ENCODE measurements at regions not wholly inside any gene's neighbourhood (a gene's known extent, or its start where the extent isn't known, plus 50 kb on each side); places are given as distances from the start of the nearest gene placed in this dataset.

DNA sequence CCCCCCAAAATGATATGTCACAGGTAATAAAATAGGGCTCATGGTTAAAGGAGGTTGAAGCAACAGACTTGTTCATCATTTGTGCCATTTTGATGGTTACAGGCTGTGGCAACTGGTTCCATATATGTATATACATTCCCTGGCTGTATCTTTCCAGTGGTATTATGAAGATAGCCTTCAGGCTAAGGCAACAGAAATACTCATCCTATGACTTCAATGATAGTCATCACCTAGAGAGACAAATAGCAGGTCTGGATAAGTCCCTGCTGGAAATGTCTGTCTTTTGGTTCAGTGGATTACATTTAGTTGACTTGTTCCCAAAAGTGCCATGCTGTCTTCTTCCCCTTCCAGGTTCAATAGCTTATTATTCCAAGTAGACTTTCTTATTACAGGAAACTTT lies 997.4 kb downstream of the FLRT2 start:
- no peak for TF ChIP-seq RAD21 (conservative IDR thresholded peaks at IDR 0.05)
- no peak for TF ChIP-seq MXI1 (conservative IDR thresholded peaks at IDR 0.05; ENCODE audit: poor library complexity, severe bottlenecking)
- no peak for TF ChIP-seq TAF1 (IDR thresholded peaks at IDR 0.05; ENCODE audit: low read depth)
- no peak for TF ChIP-seq SMC3 (conservative IDR thresholded peaks at IDR 0.05; ENCODE audit: poor library complexity)
- TF ChIP-seq, protein P1, sequence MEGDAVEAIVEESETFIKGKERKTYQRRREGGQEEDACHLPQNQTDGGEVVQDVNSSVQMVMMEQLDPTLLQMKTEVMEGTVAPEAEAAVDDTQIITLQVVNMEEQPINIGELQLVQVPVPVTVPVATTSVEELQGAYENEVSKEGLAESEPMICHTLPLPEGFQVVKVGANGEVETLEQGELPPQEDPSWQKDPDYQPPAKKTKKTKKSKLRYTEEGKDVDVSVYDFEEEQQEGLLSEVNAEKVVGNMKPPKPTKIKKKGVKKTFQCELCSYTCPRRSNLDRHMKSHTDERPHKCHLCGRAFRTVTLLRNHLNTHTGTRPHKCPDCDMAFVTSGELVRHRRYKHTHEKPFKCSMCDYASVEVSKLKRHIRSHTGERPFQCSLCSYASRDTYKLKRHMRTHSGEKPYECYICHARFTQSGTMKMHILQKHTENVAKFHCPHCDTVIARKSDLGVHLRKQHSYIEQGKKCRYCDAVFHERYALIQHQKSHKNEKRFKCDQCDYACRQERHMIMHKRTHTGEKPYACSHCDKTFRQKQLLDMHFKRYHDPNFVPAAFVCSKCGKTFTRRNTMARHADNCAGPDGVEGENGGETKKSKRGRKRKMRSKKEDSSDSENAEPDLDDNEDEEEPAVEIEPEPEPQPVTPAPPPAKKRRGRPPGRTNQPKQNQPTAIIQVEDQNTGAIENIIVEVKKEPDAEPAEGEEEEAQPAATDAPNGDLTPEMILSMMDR (IDR thresholded peaks at IDR 0.05; ENCODE audit: poor library complexity, severe bottlenecking) = no peak
- TF ChIP-seq, protein P2, sequence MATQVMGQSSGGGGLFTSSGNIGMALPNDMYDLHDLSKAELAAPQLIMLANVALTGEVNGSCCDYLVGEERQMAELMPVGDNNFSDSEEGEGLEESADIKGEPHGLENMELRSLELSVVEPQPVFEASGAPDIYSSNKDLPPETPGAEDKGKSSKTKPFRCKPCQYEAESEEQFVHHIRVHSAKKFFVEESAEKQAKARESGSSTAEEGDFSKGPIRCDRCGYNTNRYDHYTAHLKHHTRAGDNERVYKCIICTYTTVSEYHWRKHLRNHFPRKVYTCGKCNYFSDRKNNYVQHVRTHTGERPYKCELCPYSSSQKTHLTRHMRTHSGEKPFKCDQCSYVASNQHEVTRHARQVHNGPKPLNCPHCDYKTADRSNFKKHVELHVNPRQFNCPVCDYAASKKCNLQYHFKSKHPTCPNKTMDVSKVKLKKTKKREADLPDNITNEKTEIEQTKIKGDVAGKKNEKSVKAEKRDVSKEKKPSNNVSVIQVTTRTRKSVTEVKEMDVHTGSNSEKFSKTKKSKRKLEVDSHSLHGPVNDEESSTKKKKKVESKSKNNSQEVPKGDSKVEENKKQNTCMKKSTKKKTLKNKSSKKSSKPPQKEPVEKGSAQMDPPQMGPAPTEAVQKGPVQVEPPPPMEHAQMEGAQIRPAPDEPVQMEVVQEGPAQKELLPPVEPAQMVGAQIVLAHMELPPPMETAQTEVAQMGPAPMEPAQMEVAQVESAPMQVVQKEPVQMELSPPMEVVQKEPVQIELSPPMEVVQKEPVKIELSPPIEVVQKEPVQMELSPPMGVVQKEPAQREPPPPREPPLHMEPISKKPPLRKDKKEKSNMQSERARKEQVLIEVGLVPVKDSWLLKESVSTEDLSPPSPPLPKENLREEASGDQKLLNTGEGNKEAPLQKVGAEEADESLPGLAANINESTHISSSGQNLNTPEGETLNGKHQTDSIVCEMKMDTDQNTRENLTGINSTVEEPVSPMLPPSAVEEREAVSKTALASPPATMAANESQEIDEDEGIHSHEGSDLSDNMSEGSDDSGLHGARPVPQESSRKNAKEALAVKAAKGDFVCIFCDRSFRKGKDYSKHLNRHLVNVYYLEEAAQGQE (IDR thresholded peaks at IDR 0.05; ENCODE audit: borderline replicate concordance) = no peak
- no peak for TF ChIP-seq EP300 (conservative IDR thresholded peaks at IDR 0.05; ENCODE audit: poor library complexity, severe bottlenecking)
- no peak for TF ChIP-seq EZH2 (IDR thresholded peaks at IDR 0.05; ENCODE audit: borderline replicate concordance, insufficient read depth, low read length, poor library complexity, severe bottlenecking)
- no peak for TF ChIP-seq POLR2AphosphoS5 (IDR thresholded peaks at IDR 0.05)
- no peak overlapping the region for H2AFZ ChIP-seq (ENCODE audit: low read depth, low read length)
- H3K9me3 ChIP-seq (ENCODE audit: low read length) = no peaks in the 10 kb centered on the region
- H3K4me3 ChIP-seq (ENCODE audit: low read length) = no peak overlapping the region
- H4K20me1 ChIP-seq (ENCODE audit: insufficient read depth) = no peaks in the 10 kb centered on the region
- H3K9ac ChIP-seq (ENCODE audit: low read length) = no peak overlapping the region
- H3K27ac ChIP-seq (ENCODE audit: low read length) = no peak overlapping the region
- H3K9me2 ChIP-seq (ENCODE audit: insufficient read depth, low read length) = no peaks in the 10 kb centered on the region
- H3F3A ChIP-seq (ENCODE audit: insufficient read depth, low read length, poor library complexity, severe bottlenecking) = no peaks in the 10 kb centered on the region
- no peaks in the 10 kb centered on the region for H3K79me2 ChIP-seq (replicated peaks; ENCODE audit: insufficient read depth, low read length)
- no peak overlapping the region for H3K4me2 ChIP-seq (ENCODE audit: low read length)
- H3K27me3 ChIP-seq (ENCODE audit: insufficient read depth, low read depth, low read length) = no peaks in the 10 kb centered on the region
- H3K36me3 ChIP-seq (ENCODE audit: insufficient read depth, low read length) = no peaks in the 10 kb centered on the region

DNA sequence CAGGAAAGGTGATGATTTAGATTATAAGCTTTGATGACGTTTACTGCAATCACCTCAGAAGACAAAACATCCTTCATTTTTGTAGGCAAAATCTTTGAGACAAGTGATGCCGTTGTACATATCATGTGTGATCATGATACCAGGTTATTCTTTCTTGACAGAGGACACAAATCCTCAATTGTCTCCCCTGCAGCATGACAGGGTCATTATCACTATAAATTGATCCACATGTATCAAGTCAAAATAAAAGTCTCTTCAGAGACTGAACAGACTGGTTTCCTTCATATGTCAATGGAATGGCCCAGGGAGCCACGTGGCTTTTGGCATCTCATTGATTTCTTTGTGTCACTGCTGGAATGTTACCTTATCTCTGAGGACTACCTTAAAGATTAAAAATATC lies 995.7 kb downstream of the FLRT2 start:
- H4K20me1 ChIP-seq (ENCODE audit: insufficient read depth) = no peaks in the 10 kb centered on the region
- no peaks in the 10 kb centered on the region for H3K9me3 ChIP-seq (ENCODE audit: low read length)
- no peaks in the 10 kb centered on the region for H3F3A ChIP-seq (ENCODE audit: insufficient read depth, low read length, poor library complexity, severe bottlenecking)
- no peak overlapping the region for H3K9ac ChIP-seq (ENCODE audit: low read length)
- H2AFZ ChIP-seq (ENCODE audit: low read depth, low read length) = no peak overlapping the region
- H3K9me2 ChIP-seq (ENCODE audit: insufficient read depth, low read length) = no peaks in the 10 kb centered on the region
- H3K4me2 ChIP-seq (ENCODE audit: low read length) = no peak overlapping the region
- H3K4me3 ChIP-seq (ENCODE audit: low read length) = no peak overlapping the region
- no peaks in the 10 kb centered on the region for H3K36me3 ChIP-seq (ENCODE audit: insufficient read depth, low read length)
- no peak overlapping the region for H3K27ac ChIP-seq (ENCODE audit: low read length)
- H3K27me3 ChIP-seq (ENCODE audit: insufficient read depth, low read depth, low read length) = no peaks in the 10 kb centered on the region
- TF ChIP-seq MXI1 (conservative IDR thresholded peaks at IDR 0.05; ENCODE audit: poor library complexity, severe bottlenecking) (no peak), TAF1 (IDR thresholded peaks at IDR 0.05; ENCODE audit: low read depth) (no peak), POLR2AphosphoS5 (IDR thresholded peaks at IDR 0.05) (peak; percentile 16), SMC3 (conservative IDR thresholded peaks at IDR 0.05; ENCODE audit: poor library complexity) (no peak), EP300 (conservative IDR thresholded peaks at IDR 0.05; ENCODE audit: poor library complexity, severe bottlenecking) (peak; percentile 64), EZH2 (IDR thresholded peaks at IDR 0.05; ENCODE audit: borderline replicate concordance, insufficient read depth, low read length, poor library complexity, severe bottlenecking) (no peak), RAD21 (conservative IDR thresholded peaks at IDR 0.05) (no peak)
- TF ChIP-seq, protein P1 (IDR thresholded peaks at IDR 0.05; ENCODE audit: poor library complexity, severe bottlenecking) = no peak
- TF ChIP-seq, protein P2 (IDR thresholded peaks at IDR 0.05; ENCODE audit: borderline replicate concordance) = no peak
- no peaks in the 10 kb centered on the region for H3K79me2 ChIP-seq (replicated peaks; ENCODE audit: insufficient read depth, low read length)
